Epithelial cell of esophagus (primary cell): ENCODE measurements at regions not wholly inside any gene's neighbourhood (a gene's known extent, or its start where the extent isn't known, plus 50 kb on each side); places are given as distances from the start of the nearest gene placed in this dataset.

Source experiments
- DNase-seq: peaks from one replicate; pipeline ENCODE4 v3.0.0; 2010; ENCODE audit warnings: low read depth
- H3K4me3 ChIP-seq: 2 replicates; pipeline ENCODE4 v1.5.1; 2011; ENCODE audit warnings: mild to moderate bottlenecking, low read length, control low read depth
- TF ChIP-seq, protein P1 (sequence below): IDR thresholded peaks from 2 replicates; pipeline ENCODE4 v1.5.1; 2011; ENCODE audit warnings: low read depth, mild to moderate bottlenecking, low read length, control low read depth, inconsistent platforms; ENCODE audit not compliant: insufficient read depth; ENCODE audit errors: missing control alignments

DNA sequence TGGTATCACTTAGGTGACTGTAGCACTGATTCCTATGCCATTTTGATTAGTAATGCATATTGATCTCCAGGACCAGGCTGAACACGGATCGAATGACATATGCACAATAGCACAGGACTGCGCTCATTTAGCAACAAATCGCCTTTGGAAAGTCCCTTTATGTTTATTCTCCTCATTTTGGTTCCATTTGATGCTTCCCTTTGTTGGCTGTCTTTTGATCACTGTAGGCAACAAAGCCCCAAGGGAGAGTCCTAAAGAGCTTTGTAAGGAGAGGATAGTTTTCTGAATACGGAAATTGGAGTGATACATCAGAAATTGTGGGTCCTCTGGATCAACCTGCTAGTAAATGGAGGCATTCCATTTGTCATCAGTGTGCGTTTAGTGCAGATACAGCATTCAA lies 1111.4 kb downstream of the SORCS1 start:
- no peak for DNase-seq
- H3K4me3 ChIP-seq = no peak overlapping the region
- TF ChIP-seq, protein P1, sequence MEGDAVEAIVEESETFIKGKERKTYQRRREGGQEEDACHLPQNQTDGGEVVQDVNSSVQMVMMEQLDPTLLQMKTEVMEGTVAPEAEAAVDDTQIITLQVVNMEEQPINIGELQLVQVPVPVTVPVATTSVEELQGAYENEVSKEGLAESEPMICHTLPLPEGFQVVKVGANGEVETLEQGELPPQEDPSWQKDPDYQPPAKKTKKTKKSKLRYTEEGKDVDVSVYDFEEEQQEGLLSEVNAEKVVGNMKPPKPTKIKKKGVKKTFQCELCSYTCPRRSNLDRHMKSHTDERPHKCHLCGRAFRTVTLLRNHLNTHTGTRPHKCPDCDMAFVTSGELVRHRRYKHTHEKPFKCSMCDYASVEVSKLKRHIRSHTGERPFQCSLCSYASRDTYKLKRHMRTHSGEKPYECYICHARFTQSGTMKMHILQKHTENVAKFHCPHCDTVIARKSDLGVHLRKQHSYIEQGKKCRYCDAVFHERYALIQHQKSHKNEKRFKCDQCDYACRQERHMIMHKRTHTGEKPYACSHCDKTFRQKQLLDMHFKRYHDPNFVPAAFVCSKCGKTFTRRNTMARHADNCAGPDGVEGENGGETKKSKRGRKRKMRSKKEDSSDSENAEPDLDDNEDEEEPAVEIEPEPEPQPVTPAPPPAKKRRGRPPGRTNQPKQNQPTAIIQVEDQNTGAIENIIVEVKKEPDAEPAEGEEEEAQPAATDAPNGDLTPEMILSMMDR = no peak

DNA sequence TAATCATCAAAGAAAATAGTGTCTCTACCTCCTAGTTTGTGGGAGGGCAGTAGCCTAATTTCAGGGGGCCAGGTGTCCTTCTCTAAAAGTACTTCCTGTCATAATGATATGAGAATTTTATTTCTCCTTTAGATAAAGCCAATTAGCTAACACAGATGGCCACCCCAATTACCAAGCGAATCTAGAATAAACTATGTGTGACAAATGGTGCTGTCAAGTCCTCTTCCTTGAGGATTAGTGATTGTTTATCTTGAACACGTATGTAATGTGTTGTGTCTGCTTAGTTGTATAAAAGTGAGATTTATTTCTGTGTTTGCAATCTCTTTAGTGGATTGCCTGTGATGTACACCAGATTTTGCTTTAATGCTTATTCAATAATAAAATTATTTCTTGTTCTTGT lies 1120.0 kb downstream of the SORCS1 start:
- no peak for DNase-seq
- TF ChIP-seq, protein P1 = no peak
- no peak overlapping the region for H3K4me3 ChIP-seq

DNA sequence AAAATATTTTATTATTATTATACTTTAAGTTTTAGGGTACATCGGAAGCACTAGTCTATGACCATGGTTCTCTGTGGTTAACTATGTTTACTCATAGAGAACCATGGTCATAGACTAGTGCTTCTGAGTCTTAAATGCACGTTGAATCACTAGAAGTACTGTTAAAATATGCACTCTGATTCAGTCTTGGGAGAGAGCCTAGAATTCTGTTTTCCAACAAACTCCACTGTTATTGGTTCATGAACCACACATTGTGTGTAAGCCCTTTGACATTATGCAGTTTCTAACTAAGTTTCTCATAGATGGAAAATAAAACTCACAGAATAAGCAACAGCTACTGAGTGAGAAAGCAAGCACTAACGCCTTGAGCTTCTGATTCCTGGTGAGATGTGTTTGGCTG lies 1120.6 kb downstream of the SORCS1 start:
- TF ChIP-seq, protein P1 = no peak
- H3K4me3 ChIP-seq = no peak overlapping the region
- no peak for DNase-seq

DNA sequence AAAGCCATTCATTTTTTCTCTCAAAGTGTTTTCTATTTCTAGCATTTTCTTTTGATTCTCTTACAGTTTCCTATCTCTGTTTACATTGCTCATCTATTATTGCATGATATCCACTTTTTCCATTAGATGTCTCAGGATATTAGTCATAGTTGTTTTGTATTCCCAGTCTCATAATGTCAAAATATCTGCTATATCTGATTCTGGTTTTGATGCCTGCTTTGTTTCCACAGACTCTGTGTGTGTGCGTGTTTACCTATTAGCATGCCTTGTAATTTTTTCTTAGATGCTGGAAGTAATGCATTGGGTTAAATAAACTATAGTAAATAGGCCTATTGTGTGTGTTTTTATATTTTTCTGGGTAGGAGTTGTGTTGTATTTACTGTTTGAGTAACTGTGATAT lies 1126.3 kb downstream of the SORCS1 start:
- TF ChIP-seq, protein P1 = no peak
- DNase-seq = peak; percentile 10
- no peak overlapping the region for H3K4me3 ChIP-seq

DNA sequence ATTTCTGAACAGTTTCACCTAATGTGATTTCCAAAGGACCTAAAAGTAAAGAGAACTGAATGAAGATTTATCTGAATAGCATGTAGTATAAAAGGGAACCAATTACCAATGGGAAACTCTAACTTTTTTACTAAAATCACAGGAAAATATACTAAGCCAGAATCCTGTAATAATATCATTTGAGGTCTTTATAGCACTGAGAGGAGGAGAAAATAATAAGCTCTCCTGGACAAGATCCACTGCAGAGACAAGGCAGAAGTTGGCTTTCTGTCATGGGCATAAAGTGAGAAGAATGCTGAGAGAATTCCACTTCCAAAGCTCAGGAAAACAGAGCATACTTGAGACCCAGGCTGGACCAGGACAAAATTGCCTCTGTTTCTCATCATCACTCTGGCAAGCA lies 1131.4 kb downstream of the SORCS1 start:
- TF ChIP-seq, protein P1 = no peak
- no peak overlapping the region for H3K4me3 ChIP-seq
- no peak for DNase-seq

DNA sequence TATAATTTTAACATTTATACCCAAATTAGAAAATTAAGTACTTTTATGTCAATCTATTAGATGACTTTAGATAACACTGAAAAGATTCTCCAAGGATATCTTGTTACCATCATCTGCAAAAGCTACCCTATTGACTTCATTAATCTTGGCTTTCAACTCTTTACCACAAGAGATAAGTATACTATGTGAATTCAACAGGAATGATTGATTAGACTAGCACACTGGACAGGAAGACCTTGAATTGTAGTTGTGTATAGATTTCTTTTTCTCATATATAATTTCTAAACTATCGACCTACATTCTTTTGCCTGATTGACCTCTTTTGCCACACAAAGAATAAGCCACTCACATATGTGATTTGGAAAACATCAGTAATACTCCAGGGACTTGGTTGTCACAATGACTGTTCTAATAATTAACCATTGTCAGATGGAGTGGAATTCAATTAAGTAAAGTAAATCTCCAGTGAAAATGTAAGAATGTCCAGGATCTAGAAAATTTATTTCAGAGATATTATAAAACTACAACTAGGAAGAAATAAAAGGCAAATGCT lies 1132.0 kb downstream of the SORCS1 start:
- no peak for DNase-seq
- H3K4me3 ChIP-seq = no peak overlapping the region
- TF ChIP-seq, protein P1 = no peak

DNA sequence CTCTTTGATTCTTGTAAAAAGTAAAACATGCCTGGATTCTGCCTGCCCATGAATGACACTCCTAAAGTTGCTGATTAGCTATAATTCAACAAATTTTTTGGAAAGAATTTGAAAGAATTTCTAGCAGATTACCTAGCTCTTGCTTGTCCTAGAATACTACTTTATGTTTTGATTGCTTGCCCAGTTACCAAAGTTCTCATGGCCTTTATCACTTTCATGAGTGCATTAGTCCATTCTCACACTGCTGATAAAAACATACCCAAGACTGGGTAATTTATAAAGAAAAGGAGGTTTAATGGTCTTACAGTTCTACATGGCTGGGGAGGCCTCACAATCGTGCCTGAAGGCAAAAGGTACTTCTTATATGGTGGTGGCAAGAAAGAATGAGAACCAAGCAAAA lies 1137.3 kb downstream of the SORCS1 start:
- DNase-seq = no peak
- H3K4me3 ChIP-seq = no peak overlapping the region
- TF ChIP-seq, protein P1 = no peak
